HG03521 (cell line): ENCODE measurements at regions not wholly inside any gene's neighbourhood (a gene's known extent, or its start where the extent isn't known, plus 50 kb on each side); places are given as distances from the start of the nearest gene placed in this dataset.
"Not testable (repeated sequence)": the region's sequence is repeated elsewhere in the genome, so short reads cannot be mapped to it uniquely, and the experiment has no call there.

Experiments used
- ATAC-seq: cut with Tn5 transposase; IDR thresholded peaks from one replicate; pipeline ENCODE4 v1.9.1; 2021; ENCODE audit warnings: mild to moderate bottlenecking, moderate library complexity; ENCODE audit not compliant: unreplicated experiment

- ATAC-seq = no peak
Observed at GRCh38 chr9:101893661-101894646, 155.5 kb upstream of the GRIN3A start.

- ATAC-seq = no peak
Observed at GRCh38 chr9:101881508-101881907, 143.1 kb upstream of the GRIN3A start.

- ATAC-seq = no peak
Observed at GRCh38 chr9:101880846-101881245, 142.4 kb upstream of the GRIN3A start.

- no peak for ATAC-seq
Observed at GRCh38 chr9:101878734-101879133, 140.3 kb upstream of the GRIN3A start.

GRCh38 chr9:101877439-101877838 lies 139.0 kb upstream of the GRIN3A start:
- no peak for ATAC-seq

GRCh38 chr9:101861472-101861871 lies 123.0 kb upstream of the GRIN3A start:
- ATAC-seq = no peak

GRCh38 chr9:101860920-101861319 lies 122.5 kb upstream of the GRIN3A start:
- no peak for ATAC-seq

- no peak for ATAC-seq
Observed at GRCh38 chr9:101859620-101860019, 121.2 kb upstream of the GRIN3A start.

- ATAC-seq = no peak
Observed at GRCh38 chr9:101858026-101858425, 119.6 kb upstream of the GRIN3A start.

- no peak for ATAC-seq
Observed at GRCh38 chr9:101849102-101849707, 110.8 kb upstream of the GRIN3A start.

- no peak for ATAC-seq
Observed at GRCh38 chr9:101848485-101848919, 110.1 kb upstream of the GRIN3A start.

- no peak for ATAC-seq
Observed at GRCh38 chr9:101846161-101846560, 107.7 kb upstream of the GRIN3A start.

- no peak for ATAC-seq
Observed at GRCh38 chr9:101840694-101841188, 102.3 kb upstream of the GRIN3A start.

GRCh38 chr9:101838988-101839387 lies 100.5 kb upstream of the GRIN3A start:
- not testable (repeated sequence) for ATAC-seq

- no peak for ATAC-seq
Observed at GRCh38 chr9:101836021-101836420, 97.6 kb upstream of the GRIN3A start.

- ATAC-seq = no peak
Observed at GRCh38 chr9:101832486-101832885, 94.0 kb upstream of the GRIN3A start.

GRCh38 chr9:101821450-101821849 lies 83.0 kb upstream of the GRIN3A start:
- ATAC-seq = not testable (repeated sequence)

GRCh38 chr9:101820983-101821382 lies 82.5 kb upstream of the GRIN3A start:
- ATAC-seq = not testable (repeated sequence)

GRCh38 chr9:101814064-101814463 lies 75.6 kb upstream of the GRIN3A start:
- ATAC-seq = no peak

- ATAC-seq = not testable (repeated sequence)
Observed at GRCh38 chr9:101807879-101808278, 69.4 kb upstream of the GRIN3A start.

- no peak for ATAC-seq
Observed at GRCh38 chr9:101796044-101796443, 57.6 kb upstream of the GRIN3A start.

GRCh38 chr9:101795147-101795546 lies 56.7 kb upstream of the GRIN3A start:
- ATAC-seq = no peak
